HCEC 1CT (cell line): ENCODE measurements at regions not wholly inside any gene's neighbourhood (a gene's known extent, or its start where the extent isn't known, plus 50 kb on each side); places are given as distances from the start of the nearest gene placed in this dataset.

Source experiments
- DNase-seq: peaks from one replicate; pipeline ENCODE4 v3.0.0-alpha.2; 2017

- no peak for DNase-seq
Measured at GRCh38 chr13:106433066-106433465, 102.4 kb downstream of the EFNB2 start.

GRCh38 chr13:106432636-106433035 is 102.8 kb downstream of the EFNB2 start:
- no peak for DNase-seq

GRCh38 chr13:106426909-106427308 is 108.6 kb downstream of the EFNB2 start:
- DNase-seq: no peak

- DNase-seq: no peak
Measured at GRCh38 chr13:106425661-106426060, 109.8 kb downstream of the EFNB2 start.

- no peak for DNase-seq
Measured at GRCh38 chr13:106424805-106425204, 110.7 kb downstream of the EFNB2 start.

GRCh38 chr13:106423530-106423929 is 111.9 kb downstream of the EFNB2 start:
- DNase-seq: no peak

GRCh38 chr13:106418556-106418955 is 116.9 kb downstream of the EFNB2 start:
- DNase-seq: peak; percentile 49

- no peak for DNase-seq
Measured at GRCh38 chr13:106417467-106418110, 117.9 kb downstream of the EFNB2 start.

- no peak for DNase-seq
Measured at GRCh38 chr13:106416645-106417044, 118.8 kb downstream of the EFNB2 start.

- DNase-seq: no peak
Measured at GRCh38 chr13:106415971-106416370, 119.5 kb downstream of the EFNB2 start.

- no peak for DNase-seq
Measured at GRCh38 chr13:106415442-106415841, 120.0 kb downstream of the EFNB2 start.

- DNase-seq: no peak
Measured at GRCh38 chr13:106407338-106407737, 128.1 kb downstream of the EFNB2 start.

GRCh38 chr13:106405731-106406130 is 129.7 kb downstream of the EFNB2 start:
- no peak for DNase-seq

- DNase-seq: no peak
Measured at GRCh38 chr13:106403280-106403679, 132.2 kb downstream of the EFNB2 start.

- no peak for DNase-seq
Measured at GRCh38 chr13:106402866-106403265, 132.6 kb downstream of the EFNB2 start.

GRCh38 chr13:106401081-106401480 is 134.4 kb downstream of the EFNB2 start:
- DNase-seq: no peak

GRCh38 chr13:106400289-106400688 is 135.2 kb downstream of the EFNB2 start:
- DNase-seq: no peak

GRCh38 chr13:106398289-106398688 is 137.2 kb downstream of the EFNB2 start:
- no peak for DNase-seq

GRCh38 chr13:106393776-106394175 is 141.7 kb downstream of the EFNB2 start:
- DNase-seq: peak; percentile 9

- no peak for DNase-seq
Measured at GRCh38 chr13:106391681-106392080, 143.8 kb downstream of the EFNB2 start.

- DNase-seq: no peak
Measured at GRCh38 chr13:106391271-106391670, 144.2 kb downstream of the EFNB2 start.

GRCh38 chr13:106390367-106390766 is 145.1 kb downstream of the EFNB2 start:
- DNase-seq: no peak

GRCh38 chr13:106385654-106386053 is 149.8 kb downstream of the EFNB2 start:
- no peak for DNase-seq

- DNase-seq: no peak
Measured at GRCh38 chr13:106384516-106384915, 150.9 kb downstream of the EFNB2 start.

- DNase-seq: no peak
Measured at GRCh38 chr13:106383791-106384190, 151.7 kb downstream of the EFNB2 start.
